ENCODE measurements at regions not wholly inside any gene's neighbourhood (a gene's known extent, or its start where the extent isn't known, plus 50 kb on each side); places are given as distances from the start of the nearest gene placed in this dataset.
"Not testable (repeated sequence)": the region's sequence is repeated elsewhere in the genome, so short reads cannot be mapped to it uniquely, and the experiment has no call there.

GRCh38 chr12:90695415-90695814 lies 259.6 kb downstream of the CCER1 start:
- no peak for DNase-seq (ENCODE audit: low read depth in 2 of 2)

- DNase-seq (ENCODE audit: low read depth in 2 of 2): no peak
Measured at GRCh38 chr12:90690120-90690519, 264.9 kb downstream of the CCER1 start.

DNA sequence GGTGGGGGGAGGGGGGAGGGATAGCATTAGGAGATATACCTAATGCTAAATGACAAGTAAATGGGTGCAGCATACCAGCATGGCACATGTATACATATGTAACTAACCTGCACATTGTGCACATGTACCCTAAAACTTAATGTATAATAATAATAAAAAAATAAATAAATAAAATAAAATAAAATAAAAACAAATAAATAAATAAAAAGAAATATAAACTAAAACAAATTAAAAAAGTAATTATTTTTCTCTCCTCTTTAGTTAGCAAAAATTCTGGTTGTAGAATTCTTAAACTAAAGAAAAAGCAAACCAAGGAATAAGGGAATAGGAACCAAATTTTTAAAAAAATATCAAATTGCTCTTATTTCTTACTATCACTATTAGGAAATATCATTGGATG lies 267.3 kb downstream of the CCER1 start:
- DNase-seq (ENCODE audit: low read depth in 2 of 2): not testable (repeated sequence)

GRCh38 chr12:90683871-90684270 lies 271.1 kb downstream of the CCER1 start:
- DNase-seq (ENCODE audit: low read depth in 2 of 2): no peak

- DNase-seq (ENCODE audit: low read depth in 2 of 2): no peak
Measured at GRCh38 chr12:90682398-90682797, 272.6 kb downstream of the CCER1 start.

GRCh38 chr12:90679674-90680073 lies 275.3 kb downstream of the CCER1 start:
- no peak for DNase-seq (ENCODE audit: low read depth in 2 of 2)

DNA sequence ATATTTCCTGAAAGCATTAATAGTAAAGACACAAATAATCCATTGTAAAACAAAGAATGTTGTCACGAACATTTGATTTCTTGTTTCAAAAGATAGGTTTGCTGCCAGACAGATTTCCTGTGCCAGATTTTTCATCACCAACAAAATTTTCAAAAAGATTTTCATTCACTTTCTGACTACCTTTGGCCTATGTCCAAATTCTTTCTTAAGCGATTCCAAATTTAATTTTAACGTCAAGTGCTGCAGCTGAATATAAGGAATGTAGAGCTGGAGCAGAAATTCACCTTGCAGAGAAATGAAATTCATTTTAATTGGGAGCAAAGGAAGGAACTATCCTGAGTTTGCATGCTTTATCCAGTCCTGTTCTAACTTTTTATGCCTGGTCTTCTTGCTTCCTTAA lies 277.4 kb downstream of the CCER1 start:
- no peak for DNase-seq (ENCODE audit: low read depth in 2 of 2)

DNA sequence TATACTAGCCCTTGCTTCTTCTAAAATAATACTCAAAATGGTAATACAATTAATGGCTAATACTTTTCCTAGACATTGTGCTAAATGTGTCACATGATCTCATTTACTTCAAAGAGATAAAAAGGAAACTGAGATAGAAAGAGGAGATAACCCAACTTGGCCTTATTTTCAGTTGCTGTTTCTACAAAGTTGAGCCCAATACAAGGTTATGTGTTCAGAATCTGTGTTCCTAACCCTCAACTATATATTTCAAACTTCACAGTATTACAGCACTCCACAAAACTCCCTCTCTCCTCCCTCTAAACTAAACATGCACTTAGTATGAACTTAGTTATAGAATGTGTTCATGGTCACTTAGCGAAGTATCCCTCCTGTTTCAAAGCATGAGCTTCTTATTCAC lies 277.9 kb downstream of the CCER1 start:
- no peak for DNase-seq (ENCODE audit: low read depth in 2 of 2)

DNA sequence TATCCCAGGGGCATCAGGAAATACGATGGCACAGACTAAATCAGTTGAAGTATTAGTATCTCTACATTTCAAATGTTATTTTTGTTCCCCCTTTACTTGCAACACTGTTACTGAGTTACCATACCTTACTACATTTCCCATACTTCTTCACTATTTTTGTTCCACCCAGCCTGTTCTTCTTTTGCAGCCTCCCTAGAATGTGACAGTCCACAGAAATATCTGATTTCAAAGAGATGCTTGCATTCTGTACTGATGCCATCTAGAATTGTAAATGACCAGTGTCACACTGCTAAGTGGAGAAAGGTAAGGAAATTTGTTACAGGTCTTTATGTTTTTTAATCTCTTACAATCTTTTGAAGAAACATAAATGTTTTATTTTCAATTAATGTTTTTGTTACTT lies 279.9 kb downstream of the CCER1 start:
- no peak for DNase-seq (ENCODE audit: low read depth in 2 of 2)

- DNase-seq (ENCODE audit: low read depth in 2 of 2): no peak
Measured at GRCh38 chr12:90672081-90672480, 282.9 kb downstream of the CCER1 start.

GRCh38 chr12:90663949-90664348 lies 291.0 kb downstream of the CCER1 start:
- not testable (repeated sequence) for DNase-seq (ENCODE audit: low read depth in 2 of 2)

GRCh38 chr12:90659060-90659459 lies 295.9 kb downstream of the CCER1 start:
- DNase-seq (ENCODE audit: low read depth in 2 of 2): no peak

DNA sequence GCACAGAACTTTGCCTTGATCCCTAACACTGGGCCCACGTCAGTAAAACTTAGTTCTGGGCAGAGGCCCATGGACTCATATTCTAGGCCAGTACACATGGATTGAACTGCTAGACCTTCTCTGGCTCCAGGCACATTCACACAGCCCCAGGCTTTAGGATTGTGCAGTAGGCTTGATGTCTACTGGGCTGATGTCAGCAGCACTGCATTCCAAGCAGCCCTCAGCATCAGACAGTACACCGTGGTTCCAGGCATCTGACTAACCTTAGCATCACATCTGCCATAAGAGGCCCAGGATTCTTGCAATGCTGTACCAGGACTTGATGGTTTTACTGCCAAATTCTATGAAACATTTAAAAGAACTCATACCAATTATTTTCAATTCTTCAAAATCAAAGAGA lies 301.9 kb downstream of the CCER1 start:
- DNase-seq (ENCODE audit: low read depth in 2 of 2): no peak

DNA sequence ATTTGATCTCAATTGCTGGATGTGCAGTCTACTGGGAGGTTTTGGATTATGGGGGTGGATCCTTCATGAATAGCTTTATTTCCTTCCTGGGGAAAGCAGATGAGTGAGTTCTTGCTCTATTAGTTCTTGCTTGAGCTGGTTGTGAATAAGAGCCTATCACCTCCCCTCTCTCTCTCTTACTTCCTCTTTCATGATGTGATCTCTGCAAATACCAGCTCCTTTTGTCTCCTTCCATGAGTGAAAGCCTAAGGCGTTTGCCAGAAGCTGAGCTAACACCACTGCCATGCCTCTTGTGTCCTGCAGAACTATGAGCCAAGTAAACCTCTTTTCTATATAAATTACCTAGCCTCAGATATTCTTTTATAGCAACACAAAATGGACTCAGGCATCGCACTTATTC lies 302.7 kb downstream of the CCER1 start:
- DNase-seq (ENCODE audit: low read depth in 2 of 2): no peak

DNA sequence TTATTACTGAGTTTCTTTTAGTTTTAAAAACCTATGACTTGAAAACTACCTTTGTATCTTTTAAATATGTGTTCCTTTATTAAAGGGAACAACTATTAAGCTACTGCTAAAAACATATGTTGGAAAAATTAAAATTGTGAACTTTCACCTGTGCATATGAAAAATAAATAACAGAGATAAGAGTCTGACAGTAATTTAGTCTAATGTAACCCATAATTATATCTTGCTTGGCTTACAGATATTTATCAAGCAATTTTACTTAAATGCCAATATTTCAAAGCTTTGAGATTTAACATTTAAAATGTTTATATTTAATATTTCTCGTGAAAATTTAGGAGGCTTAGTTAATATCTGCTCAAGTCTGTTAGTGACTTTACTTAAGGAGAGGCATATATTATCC lies 309.8 kb downstream of the CCER1 start:
- no peak for DNase-seq (ENCODE audit: low read depth in 2 of 2)

GRCh38 chr12:90631591-90632212 lies 323.3 kb downstream of the CCER1 start:
- no peak for DNase-seq (ENCODE audit: low read depth in 2 of 2)

DNA sequence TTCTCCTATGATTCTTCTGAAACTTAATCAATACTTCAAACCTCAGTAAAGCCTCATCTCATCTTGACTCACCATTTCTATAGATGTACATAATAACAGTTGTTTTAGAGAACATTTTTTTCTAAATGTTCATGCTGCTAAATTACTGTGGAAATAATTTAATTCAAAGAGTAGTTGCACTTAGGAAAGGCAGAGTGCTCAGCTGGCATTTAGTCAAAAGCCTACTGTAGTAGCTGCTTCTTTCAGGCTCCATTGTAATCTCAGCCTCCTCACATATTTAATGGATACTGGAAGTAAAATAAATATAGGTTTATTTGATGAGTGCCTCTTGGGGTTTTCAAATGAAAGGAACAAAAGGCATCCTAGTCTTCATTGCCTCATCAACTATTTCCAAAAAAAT lies 325.0 kb downstream of the CCER1 start:
- DNase-seq (ENCODE audit: low read depth in 2 of 2): no peak

GRCh38 chr12:90628213-90628612 lies 326.8 kb downstream of the CCER1 start:
- DNase-seq (ENCODE audit: low read depth in 2 of 2): no peak

- no peak for DNase-seq (ENCODE audit: low read depth in 2 of 2)
Measured at GRCh38 chr12:90627180-90627896, 327.6 kb downstream of the CCER1 start.

- no peak for DNase-seq (ENCODE audit: low read depth in 2 of 2)
Measured at GRCh38 chr12:90622431-90622830, 332.5 kb downstream of the CCER1 start.

GRCh38 chr12:90621927-90622326 lies 333.0 kb downstream of the CCER1 start:
- DNase-seq (ENCODE audit: low read depth in 2 of 2): no peak

DNA sequence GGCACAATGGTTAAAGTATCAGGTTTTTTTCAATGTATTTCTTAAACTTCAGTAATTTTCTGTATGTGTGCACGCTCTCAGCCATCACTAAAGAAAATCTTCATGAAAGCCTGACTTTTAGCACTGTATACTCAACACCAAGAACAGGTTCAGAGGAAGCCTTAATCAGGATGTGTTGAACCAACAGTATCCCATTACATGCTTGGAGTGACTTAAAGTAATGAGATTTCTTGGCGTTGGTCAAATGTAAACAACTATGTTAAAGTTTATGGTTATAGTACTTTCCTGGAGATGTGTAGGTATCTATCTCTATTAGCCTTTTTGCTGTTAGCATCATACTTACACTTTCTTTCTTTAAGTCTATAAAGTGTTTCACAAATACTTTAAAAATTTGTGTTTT lies 335.0 kb downstream of the CCER1 start:
- DNase-seq (ENCODE audit: low read depth in 2 of 2): no peak

GRCh38 chr12:90618586-90618985 lies 336.4 kb downstream of the CCER1 start:
- no peak for DNase-seq (ENCODE audit: low read depth in 2 of 2)

- DNase-seq (ENCODE audit: low read depth in 2 of 2): no peak
Measured at GRCh38 chr12:90611891-90612290, 343.1 kb downstream of the CCER1 start.

All from stimulated activated CD4-positive, alpha-beta T cell treated with anti-CD3 and anti-CD28 coated beads, Interleukin-12 subunit alpha, Interleukin-12 subunit beta, amount 100 ng/mL, for 24 hours (primary cell).